Endodermal cell (in vitro differentiated cells): ENCODE measurements at regions not wholly inside any gene's neighbourhood (a gene's known extent, or its start where the extent isn't known, plus 50 kb on each side); places are given as distances from the start of the nearest gene placed in this dataset.

Source experiments
- DNase-seq: peaks from one replicate; pipeline ENCODE4 v3.0.0-alpha.2; 2017
- H3K27ac ChIP-seq: 2 replicates; pipeline ENCODE4 v1.5.1; 2013; ENCODE audit warnings: mild to moderate bottlenecking, low read depth, low read length, moderate library complexity
- H3K27me3 ChIP-seq: 2 replicates; pipeline ENCODE4 v1.6.1; 2013; ENCODE audit warnings: mild to moderate bottlenecking, low read length, moderate library complexity; ENCODE audit not compliant: insufficient read depth, control insufficient read depth, poor library complexity, severe bottlenecking
- H3K36me3 ChIP-seq: 2 replicates; pipeline ENCODE4 v1.7.0; 2013; ENCODE audit warnings: mild to moderate bottlenecking, low read length, moderate library complexity; ENCODE audit not compliant: control insufficient read depth, insufficient read depth
- H3K4me1 ChIP-seq: one replicate; pipeline ENCODE4 v1.7.0; 2013; ENCODE audit warnings: low read length; ENCODE audit not compliant: control insufficient read depth, insufficient read depth
- H3K4me3 ChIP-seq: 2 replicates; pipeline ENCODE4 v1.5.1; 2013; ENCODE audit warnings: mild to moderate bottlenecking, low read length, moderate library complexity
- H3K9ac ChIP-seq: 2 replicates; pipeline ENCODE4 v1.6.1; 2013; ENCODE audit warnings: mild to moderate bottlenecking, low read length, moderate library complexity; ENCODE audit not compliant: poor library complexity, severe bottlenecking; ENCODE audit errors: extremely low read depth
- H3K9me3 ChIP-seq: 2 replicates; pipeline ENCODE4 v1.6.1; 2013; ENCODE audit warnings: mild to moderate bottlenecking, low read length, moderate library complexity; ENCODE audit not compliant: control insufficient read depth
- H3K27ac Mint-ChIP-seq: 2 replicates; pipeline ENCODE4 v1.8.0; 2020; ENCODE audit warnings: mixed read lengths
- H3K27me3 Mint-ChIP-seq: 2 replicates; pipeline ENCODE4 v1.8.0; 2021; ENCODE audit warnings: mild to moderate bottlenecking, mixed read lengths; ENCODE audit not compliant: insufficient read depth
- H3K36me3 Mint-ChIP-seq: 2 replicates; pipeline ENCODE4 v1.8.0; 2020; ENCODE audit warnings: low read depth, mixed read lengths
- H3K4me1 Mint-ChIP-seq: 2 replicates; pipeline ENCODE4 v1.8.0; 2020; ENCODE audit warnings: mixed read lengths
- H3K4me3 Mint-ChIP-seq: 2 replicates; pipeline ENCODE4 v1.8.0; 2020; ENCODE audit warnings: mild to moderate bottlenecking, moderate library complexity, mixed read lengths
- H3K9me3 Mint-ChIP-seq: 2 replicates; pipeline ENCODE4 v1.8.0; 2020; ENCODE audit warnings: mild to moderate bottlenecking, mixed read lengths
- WGBS, 2 experiments: methylation state at CpG; one replicate each; pipeline versions ENCODE4 v1.1.5 to v1.1.7; 2013; ENCODE audit warnings: missing lambda C conversion rate in 2 of 2, mixed read lengths in 1 of 2; ENCODE audit not compliant: insufficient coverage in 1 of 2, insufficient read length in 1 of 2; 5-methylcytosine and 5-hydroxymethylcytosine counted together
- TF ChIP-seq, protein P1 (sequence below): fragments of 200-600 bp; sonication (generic); conservative IDR thresholded peaks from 2 replicates; pipeline ENCODE4 v1.5.0; 2021; ENCODE audit warnings: antibody characterized with exemption, mild to moderate bottlenecking

DNA sequence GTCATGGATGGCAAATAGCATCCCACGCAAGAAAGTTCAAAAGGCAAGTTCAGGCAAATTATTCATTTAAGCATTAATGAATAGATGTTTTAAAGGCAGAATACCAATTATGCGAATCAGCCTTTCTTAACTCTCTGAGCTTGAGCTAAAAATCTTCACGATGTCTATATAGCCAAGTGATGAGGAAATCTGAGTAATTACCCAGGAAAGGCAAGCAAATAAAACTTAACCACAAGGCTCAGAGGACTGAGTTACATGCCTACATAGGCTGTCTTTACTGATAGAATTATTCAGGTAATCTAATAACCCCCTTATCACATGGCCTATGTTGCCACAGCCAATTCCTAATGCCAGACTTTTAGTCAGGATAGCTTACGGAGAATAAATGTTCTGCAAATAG, 120.8 kb upstream of the MTAP start:
- no peak overlapping the region for H3K9ac ChIP-seq
- H3K27ac ChIP-seq, result no peak overlapping the region

GRCh38 chr9:21682381-21682780, 120.1 kb upstream of the MTAP start:
- Histone ChIP-seq H3K9me3 (no peaks in the 10 kb centered on the region), H3K4me1 (no peaks in the 10 kb centered on the region), H3K9ac (no peak overlapping the region), H3K4me3 (no peak overlapping the region), H3K27me3 (no peaks in the 10 kb centered on the region), H3K27ac (no peak overlapping the region), H3K36me3 (no peaks in the 10 kb centered on the region)
- no peaks in the 10 kb centered on the region for H3K36me3 Mint-ChIP-seq
- peaks cover 5% of the 10 kb centered on the region for H3K4me1 Mint-ChIP-seq
- TF ChIP-seq, protein P1, sequence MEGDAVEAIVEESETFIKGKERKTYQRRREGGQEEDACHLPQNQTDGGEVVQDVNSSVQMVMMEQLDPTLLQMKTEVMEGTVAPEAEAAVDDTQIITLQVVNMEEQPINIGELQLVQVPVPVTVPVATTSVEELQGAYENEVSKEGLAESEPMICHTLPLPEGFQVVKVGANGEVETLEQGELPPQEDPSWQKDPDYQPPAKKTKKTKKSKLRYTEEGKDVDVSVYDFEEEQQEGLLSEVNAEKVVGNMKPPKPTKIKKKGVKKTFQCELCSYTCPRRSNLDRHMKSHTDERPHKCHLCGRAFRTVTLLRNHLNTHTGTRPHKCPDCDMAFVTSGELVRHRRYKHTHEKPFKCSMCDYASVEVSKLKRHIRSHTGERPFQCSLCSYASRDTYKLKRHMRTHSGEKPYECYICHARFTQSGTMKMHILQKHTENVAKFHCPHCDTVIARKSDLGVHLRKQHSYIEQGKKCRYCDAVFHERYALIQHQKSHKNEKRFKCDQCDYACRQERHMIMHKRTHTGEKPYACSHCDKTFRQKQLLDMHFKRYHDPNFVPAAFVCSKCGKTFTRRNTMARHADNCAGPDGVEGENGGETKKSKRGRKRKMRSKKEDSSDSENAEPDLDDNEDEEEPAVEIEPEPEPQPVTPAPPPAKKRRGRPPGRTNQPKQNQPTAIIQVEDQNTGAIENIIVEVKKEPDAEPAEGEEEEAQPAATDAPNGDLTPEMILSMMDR, result no peak
- H3K27me3 Mint-ChIP-seq, result no peaks in the 10 kb centered on the region
- DNase-seq, result no peak
- no peak overlapping the region for H3K4me3 Mint-ChIP-seq
- 75 to 93% methylated on average over 1 to 2 of the region's 2 CpGs for WGBS, 2 experiments
- H3K9me3 Mint-ChIP-seq, result no peaks in the 10 kb centered on the region
- no peak overlapping the region for H3K27ac Mint-ChIP-seq

More for the DNA sequence above, 120.8 kb upstream of the MTAP start:
- no peaks in the 10 kb centered on the region for H3K27me3 ChIP-seq
- no peaks in the 10 kb centered on the region for H3K9me3 ChIP-seq
- no peaks in the 10 kb centered on the region for H3K27me3 Mint-ChIP-seq
- no peaks in the 10 kb centered on the region for H3K36me3 Mint-ChIP-seq
- no peaks in the 10 kb centered on the region for H3K36me3 ChIP-seq
- 96 to 100% methylated on average over 1 to 4 of the region's 4 CpGs for WGBS, 2 experiments
- H3K4me3 ChIP-seq, result no peak overlapping the region
- no peaks in the 10 kb centered on the region for H3K4me1 ChIP-seq
- TF ChIP-seq, protein P1, result no peak
- no peak for DNase-seq
- no peak overlapping the region for H3K4me3 Mint-ChIP-seq
- H3K4me1 Mint-ChIP-seq, result peaks cover 5% of the 10 kb centered on the region
- no peak overlapping the region for H3K27ac Mint-ChIP-seq
- H3K9me3 Mint-ChIP-seq, result no peaks in the 10 kb centered on the region

- Histone ChIP-seq H3K9me3 (no peaks in the 10 kb centered on the region), H3K4me1 (no peaks in the 10 kb centered on the region), H3K36me3 (no peaks in the 10 kb centered on the region), H3K4me3 (no peak overlapping the region), H3K27ac (no peak overlapping the region), H3K9ac (no peak overlapping the region), H3K27me3 (no peaks in the 10 kb centered on the region)
- TF ChIP-seq, protein P1, result no peak
- Mint-ChIP-seq H3K27ac (no peak overlapping the region), H3K4me3 (no peak overlapping the region), H3K27me3 (no peaks in the 10 kb centered on the region), H3K36me3 (no peaks in the 10 kb centered on the region), H3K9me3 (no peaks in the 10 kb centered on the region), H3K4me1 (peaks cover 5% of the 10 kb centered on the region)
- 89% methylated on average over 2 of the region's 2 CpGs; no CpG with 5 or more reads in 1 of the 2 experiments for WGBS, 2 experiments
- DNase-seq, result no peak
These were observed 119.5 kb upstream of the MTAP start for GRCh38 chr9:21682981-21683380.
